MM.1S (cell line): ENCODE measurements at regions not wholly inside any gene's neighbourhood (a gene's known extent, or its start where the extent isn't known, plus 50 kb on each side); places are given as distances from the start of the nearest gene placed in this dataset.

Experiments used
- DNase-seq: peaks from one replicate; pipeline ENCODE4 v3.0.0-alpha.2; 2015
- H2AFZ ChIP-seq: fragments of 300-600 bp; sonication (generic); 2 replicates; pipeline ENCODE4 v1.6.0; 2016; ENCODE audit warnings: antibody characterized with exemption, low read length
- H3F3A ChIP-seq: fragments of 300-600 bp; sonication (generic); 2 replicates; pipeline ENCODE4 v1.6.1; 2016; ENCODE audit warnings: mild to moderate bottlenecking, antibody characterized with exemption, low read length, moderate library complexity, mixed read lengths; ENCODE audit not compliant: insufficient read depth
- H3K27ac ChIP-seq: fragments of 300-600 bp; sonication (generic); 2 replicates; pipeline ENCODE4 v1.5.1; 2016; ENCODE audit warnings: mild to moderate bottlenecking, low read length
- H3K27me3 ChIP-seq: fragments of 300-600 bp; sonication (generic); replicated peaks from 2 replicates; pipeline ENCODE4 v1.6.0; 2016; ENCODE audit warnings: low read length; ENCODE audit not compliant: insufficient read depth
- H3K36me3 ChIP-seq: fragments of 300-600 bp; sonication (generic); replicated peaks from 2 replicates; pipeline ENCODE4 v1.6.1; 2016; ENCODE audit warnings: mild to moderate bottlenecking, low read length, mixed read lengths; ENCODE audit not compliant: insufficient read depth
- H3K4me1 ChIP-seq: fragments of 300-600 bp; sonication (generic); 2 replicates; pipeline ENCODE4 v1.6.1; 2016; ENCODE audit warnings: low read length, mixed read lengths
- H3K4me2 ChIP-seq: fragments of 300-600 bp; sonication (generic); 2 replicates; pipeline ENCODE4 v1.6.0; 2016; ENCODE audit warnings: low read depth, low read length
- H3K4me3 ChIP-seq: fragments of 300-600 bp; sonication (generic); 2 replicates; pipeline ENCODE4 v1.5.1; 2016; ENCODE audit warnings: low read length, mixed read lengths
- H3K79me2 ChIP-seq: fragments of 300-600 bp; sonication (generic); 2 replicates; pipeline ENCODE4 v1.6.1; 2016; ENCODE audit warnings: mixed run types, low read length, mixed read lengths
- H3K9ac ChIP-seq: fragments of 300-600 bp; sonication (generic); 2 replicates; pipeline ENCODE4 v1.6.1; 2016; ENCODE audit warnings: low read length, mixed read lengths
- H3K9me2 ChIP-seq: fragments of 300-600 bp; sonication (generic); replicated peaks from 2 replicates; pipeline ENCODE4 v1.6.1; 2016; ENCODE audit warnings: mild to moderate bottlenecking, low read length, mixed read lengths; ENCODE audit not compliant: insufficient read depth
- H3K9me3 ChIP-seq: fragments of 300-600 bp; sonication (generic); replicated peaks from 2 replicates; pipeline ENCODE4 v1.6.1; 2016; ENCODE audit warnings: mild to moderate bottlenecking, low read length, mixed read lengths; ENCODE audit not compliant: insufficient read depth
- H4K20me1 ChIP-seq: fragments of 300-600 bp; sonication (generic); 2 replicates; pipeline ENCODE4 v1.6.1; 2016; ENCODE audit warnings: mild to moderate bottlenecking, low read length, moderate library complexity, mixed read lengths; ENCODE audit not compliant: insufficient read depth
- EZH2 ChIP-seq: fragments of 300-600 bp; sonication (generic); optimal IDR thresholded peaks from 2 replicates; pipeline ENCODE3; 2017; ENCODE audit warnings: low read depth, mild to moderate bottlenecking, antibody characterized with exemption, low read length, mixed read lengths
- EZH2phosphoT487 ChIP-seq: fragments of 300-600 bp; sonication (generic); IDR thresholded peaks from 2 replicates; pipeline ENCODE4 v1.6.1; 2018; ENCODE audit warnings: antibody characterized with exemption, low read length
- TF ChIP-seq, protein P1 (sequence below): fragments of 300-600 bp; sonication (generic); IDR thresholded peaks from 2 replicates; pipeline ENCODE4 v1.5.1; 2016; ENCODE audit warnings: antibody characterized with exemption, low read length, mixed read lengths

DNA sequence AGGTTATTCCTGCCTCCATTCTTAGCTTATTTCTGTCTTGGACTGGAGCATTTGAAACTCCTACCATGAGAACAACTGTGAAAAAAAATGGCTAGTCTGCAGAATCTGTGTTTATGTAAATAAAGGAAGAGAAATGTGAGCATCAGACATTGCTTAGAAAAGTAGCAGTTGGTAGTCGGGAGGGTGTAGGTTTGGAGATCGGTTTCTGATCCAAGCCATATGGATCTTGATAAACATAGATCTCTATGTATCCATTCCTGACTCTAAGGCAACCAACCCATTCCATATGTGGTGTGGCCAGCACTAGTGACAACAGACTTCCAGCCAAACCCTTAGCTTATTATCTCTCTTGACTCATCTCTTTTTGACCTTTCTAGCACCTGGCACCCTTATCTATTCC, 127.1 kb downstream of the NMUR2 start:
- Histone ChIP-seq H4K20me1 (no peaks in the 10 kb centered on the region), H3K79me2 (no peaks in the 10 kb centered on the region)

DNA sequence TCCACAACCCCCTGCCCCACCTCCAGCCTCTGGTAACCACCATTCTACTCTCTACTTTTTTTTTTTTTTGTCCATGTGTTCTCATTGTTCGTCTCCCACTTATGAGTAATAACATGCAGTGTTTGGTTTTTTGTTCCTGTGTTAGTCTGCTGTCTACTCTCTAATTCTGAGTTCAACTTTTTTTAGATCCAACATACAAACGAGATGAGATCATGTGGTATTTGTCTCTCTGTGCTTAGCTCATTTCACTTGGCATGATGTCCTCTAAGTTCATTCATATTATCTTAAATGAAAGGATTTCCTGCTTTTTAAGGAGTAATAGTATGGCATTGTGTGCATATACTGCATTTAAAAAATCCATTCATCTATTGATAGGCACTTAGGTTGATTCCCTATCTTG, 130.9 kb downstream of the NMUR2 start:
- Histone ChIP-seq H3K27me3 (no peaks in the 10 kb centered on the region), H3K79me2 (no peaks in the 10 kb centered on the region), H3K4me3 (no peak overlapping the region), H3K9me2 (no peaks in the 10 kb centered on the region), H2AFZ (no peak overlapping the region), H3K36me3 (no peaks in the 10 kb centered on the region), H3K4me2 (no peak overlapping the region), H3F3A (no peaks in the 10 kb centered on the region), H3K27ac (no peak overlapping the region), H4K20me1 (no peaks in the 10 kb centered on the region), H3K9ac (no peak overlapping the region), H3K4me1 (no peaks in the 10 kb centered on the region), H3K9me3 (no peaks in the 10 kb centered on the region)
- no peak for DNase-seq
- TF ChIP-seq EZH2 (no peak), EZH2phosphoT487 (no peak)
- TF ChIP-seq, protein P1, sequence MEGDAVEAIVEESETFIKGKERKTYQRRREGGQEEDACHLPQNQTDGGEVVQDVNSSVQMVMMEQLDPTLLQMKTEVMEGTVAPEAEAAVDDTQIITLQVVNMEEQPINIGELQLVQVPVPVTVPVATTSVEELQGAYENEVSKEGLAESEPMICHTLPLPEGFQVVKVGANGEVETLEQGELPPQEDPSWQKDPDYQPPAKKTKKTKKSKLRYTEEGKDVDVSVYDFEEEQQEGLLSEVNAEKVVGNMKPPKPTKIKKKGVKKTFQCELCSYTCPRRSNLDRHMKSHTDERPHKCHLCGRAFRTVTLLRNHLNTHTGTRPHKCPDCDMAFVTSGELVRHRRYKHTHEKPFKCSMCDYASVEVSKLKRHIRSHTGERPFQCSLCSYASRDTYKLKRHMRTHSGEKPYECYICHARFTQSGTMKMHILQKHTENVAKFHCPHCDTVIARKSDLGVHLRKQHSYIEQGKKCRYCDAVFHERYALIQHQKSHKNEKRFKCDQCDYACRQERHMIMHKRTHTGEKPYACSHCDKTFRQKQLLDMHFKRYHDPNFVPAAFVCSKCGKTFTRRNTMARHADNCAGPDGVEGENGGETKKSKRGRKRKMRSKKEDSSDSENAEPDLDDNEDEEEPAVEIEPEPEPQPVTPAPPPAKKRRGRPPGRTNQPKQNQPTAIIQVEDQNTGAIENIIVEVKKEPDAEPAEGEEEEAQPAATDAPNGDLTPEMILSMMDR: no peak

More for the DNA sequence above, 127.1 kb downstream of the NMUR2 start:
- TF ChIP-seq EZH2: no peak
- TF ChIP-seq EZH2phosphoT487: no peak
- TF ChIP-seq, protein P1: no peak
- Histone ChIP-seq H3K9ac (no peak overlapping the region), H3K4me1 (no peaks in the 10 kb centered on the region), H3F3A (no peaks in the 10 kb centered on the region), H3K36me3 (no peaks in the 10 kb centered on the region), H3K9me2 (no peaks in the 10 kb centered on the region), H3K27me3 (no peaks in the 10 kb centered on the region), H3K4me3 (no peak overlapping the region), H3K4me2 (no peak overlapping the region), H3K27ac (no peak overlapping the region), H3K9me3 (no peaks in the 10 kb centered on the region), H2AFZ (no peak overlapping the region)
- DNase-seq: no peak

DNA sequence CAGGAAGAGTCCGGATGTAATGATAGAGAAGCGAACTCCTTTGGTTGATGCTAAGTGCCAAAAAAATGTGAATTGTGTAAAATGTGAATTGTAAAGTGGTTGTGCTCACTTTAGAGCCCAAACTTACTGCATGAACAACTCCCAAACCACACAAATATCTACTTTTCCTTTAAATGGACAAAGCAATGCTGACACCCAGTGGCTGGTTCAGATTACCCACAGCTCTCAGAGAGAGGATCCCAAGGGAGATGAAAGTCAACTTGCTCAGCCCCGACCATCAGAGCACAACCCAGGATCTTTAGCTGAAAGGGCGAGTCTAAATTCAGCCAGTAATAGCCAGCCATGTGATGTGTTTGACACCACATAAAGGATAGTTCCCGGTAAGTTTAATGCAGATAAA, 133.7 kb downstream of the NMUR2 start:
- H3K9me3 ChIP-seq: no peaks in the 10 kb centered on the region
- H3K36me3 ChIP-seq: no peaks in the 10 kb centered on the region
- H3K27ac ChIP-seq: no peak overlapping the region
- no peak overlapping the region for H3K4me2 ChIP-seq
- no peaks in the 10 kb centered on the region for H3K4me1 ChIP-seq
- H3K79me2 ChIP-seq: no peaks in the 10 kb centered on the region
- H3F3A ChIP-seq: no peaks in the 10 kb centered on the region
- no peaks in the 10 kb centered on the region for H3K9me2 ChIP-seq
- no peak overlapping the region for H3K4me3 ChIP-seq
- no peak for TF ChIP-seq EZH2phosphoT487
- TF ChIP-seq EZH2: no peak
- TF ChIP-seq, protein P1: peak; percentile 40
- H4K20me1 ChIP-seq: no peaks in the 10 kb centered on the region
- peak; percentile 25 for DNase-seq
- no peak overlapping the region for H2AFZ ChIP-seq
- H3K9ac ChIP-seq: no peak overlapping the region
- no peaks in the 10 kb centered on the region for H3K27me3 ChIP-seq
